ENCODE measurements at regions not wholly inside any gene's neighbourhood (a gene's known extent, or its start where the extent isn't known, plus 50 kb on each side); places are given as distances from the start of the nearest gene placed in this dataset.
A peak's percentile ranks its signal among the peaks of the same experiment; 100 is the strongest.

DNA sequence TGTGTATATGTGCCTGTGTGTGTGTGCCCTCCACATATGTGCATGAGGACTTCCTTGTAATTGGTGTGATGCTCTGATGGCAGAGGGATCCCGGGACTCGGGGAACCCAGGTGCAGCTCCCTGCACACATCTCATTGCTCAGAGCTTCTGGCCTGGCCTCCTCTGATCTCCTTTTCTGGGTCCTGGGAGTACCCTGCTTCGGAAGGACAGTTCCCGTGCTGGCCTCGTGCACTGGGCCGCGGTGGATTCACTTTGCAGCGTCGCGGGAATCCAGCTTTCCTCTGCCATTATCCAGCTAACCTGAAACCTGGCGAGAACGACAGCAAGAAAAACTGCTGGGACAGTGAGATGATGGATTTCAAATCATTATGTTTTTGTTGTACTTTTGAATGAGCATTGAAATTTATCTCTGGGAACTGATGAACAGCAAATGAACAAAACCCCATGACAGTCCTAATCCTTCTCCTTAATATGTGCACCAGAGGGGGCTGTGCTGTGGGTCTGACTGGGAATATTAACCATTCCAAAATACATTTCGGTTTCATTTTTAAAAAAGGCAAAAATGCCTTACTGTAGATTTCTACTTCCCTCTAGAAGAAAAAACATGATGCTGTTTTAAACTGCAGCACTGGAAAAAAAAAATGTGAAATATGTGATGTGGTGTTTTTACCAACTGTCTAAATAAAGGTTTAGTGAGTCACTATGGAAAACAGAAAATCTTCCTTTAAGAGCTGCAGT lies 78.2 kb downstream of the PTGR3 start:
- peak; percentile 41 for DNase-seq (ENCODE audit: low spot score)

DNA sequence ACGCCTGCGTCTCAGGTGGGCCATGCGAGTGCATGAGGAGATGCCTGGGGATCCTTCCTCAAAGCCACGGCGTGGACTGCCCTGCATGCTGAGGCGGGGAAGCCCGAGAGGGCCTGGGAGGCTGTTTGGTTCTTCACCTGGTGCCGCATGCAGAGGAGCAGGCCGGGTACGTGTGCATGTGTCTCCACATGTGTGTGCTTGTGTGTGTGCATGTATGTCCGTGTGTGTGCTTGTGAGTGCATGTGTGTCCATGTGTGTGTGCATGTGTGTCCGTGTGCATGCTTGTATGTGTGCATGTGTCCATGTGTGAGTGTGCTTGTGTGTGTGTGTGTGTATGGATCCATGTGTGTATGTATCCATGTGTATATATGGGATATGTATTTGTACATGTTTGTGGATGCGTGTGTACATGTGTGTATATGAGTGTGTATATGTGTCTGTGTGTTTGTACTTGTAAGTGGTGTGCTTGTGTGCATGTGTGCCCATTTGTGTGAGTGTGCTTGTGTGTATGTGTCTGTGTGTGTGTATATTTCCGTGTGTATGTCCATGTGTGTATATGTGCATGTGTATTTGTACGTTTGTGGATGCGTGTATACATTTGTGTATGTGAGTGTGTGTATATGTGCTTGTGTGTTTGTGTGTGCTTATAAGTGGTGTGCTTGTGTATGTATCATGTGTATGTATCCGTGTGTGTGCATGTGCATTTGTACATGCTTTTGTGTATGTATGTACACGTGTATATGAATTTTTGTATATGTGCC lies 79.0 kb downstream of the PTGR3 start:
- peak; percentile 38 for DNase-seq (ENCODE audit: low spot score)

DNA sequence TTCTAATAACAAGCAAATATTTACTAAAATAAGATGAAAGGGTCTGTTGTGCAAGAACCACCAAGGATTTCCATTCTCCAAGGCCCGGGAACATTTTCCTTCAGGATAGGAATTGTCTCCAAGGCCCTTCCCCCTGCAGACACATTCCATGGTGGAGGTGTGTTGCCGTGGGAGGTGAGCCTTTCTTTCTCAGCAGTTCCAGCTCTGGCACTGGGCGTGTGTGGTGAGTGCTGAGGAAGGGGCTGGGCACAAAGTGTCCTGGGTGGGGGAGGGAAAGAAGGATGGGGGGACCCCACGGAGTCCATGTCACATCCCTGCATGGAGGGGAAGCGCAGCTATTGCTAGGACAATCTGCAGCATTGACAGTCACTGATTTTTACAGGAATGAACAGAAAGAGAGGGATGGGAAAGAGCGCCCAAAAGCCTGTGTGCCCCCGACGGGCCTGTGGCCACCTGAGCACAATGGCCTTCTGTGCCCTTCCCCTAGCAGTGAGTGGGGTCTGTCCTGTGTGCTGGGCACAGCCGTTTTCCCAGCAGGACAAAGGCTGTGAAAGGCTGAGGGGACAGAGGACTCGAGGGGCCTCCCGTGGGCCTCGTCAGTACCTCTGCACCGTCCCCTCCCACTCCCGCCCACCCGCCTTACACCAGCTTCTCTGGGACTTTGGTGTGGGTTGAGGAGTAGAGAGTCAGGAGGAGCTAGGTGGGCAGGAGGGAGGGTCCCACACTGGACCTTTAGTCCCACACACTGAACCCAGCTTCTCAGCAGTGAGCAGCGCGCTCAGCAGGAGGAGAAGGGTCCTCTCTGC lies 79.8 kb downstream of the PTGR3 start:
- peak; percentile 40 for DNase-seq (ENCODE audit: low spot score)

DNA sequence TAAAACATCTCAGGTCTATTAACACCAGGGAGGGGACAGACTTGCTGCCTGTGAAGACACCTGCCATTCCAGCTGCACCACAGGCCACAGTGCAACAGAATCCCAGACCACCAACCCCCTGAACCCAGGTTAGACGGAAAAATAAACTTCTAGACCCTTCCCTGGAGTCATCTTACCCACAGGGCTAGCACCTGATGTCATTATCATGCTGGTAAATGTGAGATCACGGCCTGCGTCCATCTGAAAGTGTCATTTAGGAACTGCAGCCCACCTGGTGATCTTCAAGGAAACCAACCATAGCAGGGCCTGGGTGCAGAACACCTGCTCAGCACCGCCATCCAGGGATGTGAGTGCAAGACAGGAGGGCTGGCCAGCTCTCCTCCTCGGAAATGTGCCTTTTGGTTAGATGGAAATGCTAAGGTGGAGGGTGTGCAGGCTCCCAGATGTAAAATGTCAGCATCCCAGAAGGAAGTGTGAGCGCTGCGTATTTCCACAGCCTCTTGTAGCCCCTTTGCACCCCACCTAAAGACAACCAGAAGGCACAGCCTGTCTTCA lies 80.8 kb downstream of the PTGR3 start:
- no peak for DNase-seq (ENCODE audit: low spot score)

DNA sequence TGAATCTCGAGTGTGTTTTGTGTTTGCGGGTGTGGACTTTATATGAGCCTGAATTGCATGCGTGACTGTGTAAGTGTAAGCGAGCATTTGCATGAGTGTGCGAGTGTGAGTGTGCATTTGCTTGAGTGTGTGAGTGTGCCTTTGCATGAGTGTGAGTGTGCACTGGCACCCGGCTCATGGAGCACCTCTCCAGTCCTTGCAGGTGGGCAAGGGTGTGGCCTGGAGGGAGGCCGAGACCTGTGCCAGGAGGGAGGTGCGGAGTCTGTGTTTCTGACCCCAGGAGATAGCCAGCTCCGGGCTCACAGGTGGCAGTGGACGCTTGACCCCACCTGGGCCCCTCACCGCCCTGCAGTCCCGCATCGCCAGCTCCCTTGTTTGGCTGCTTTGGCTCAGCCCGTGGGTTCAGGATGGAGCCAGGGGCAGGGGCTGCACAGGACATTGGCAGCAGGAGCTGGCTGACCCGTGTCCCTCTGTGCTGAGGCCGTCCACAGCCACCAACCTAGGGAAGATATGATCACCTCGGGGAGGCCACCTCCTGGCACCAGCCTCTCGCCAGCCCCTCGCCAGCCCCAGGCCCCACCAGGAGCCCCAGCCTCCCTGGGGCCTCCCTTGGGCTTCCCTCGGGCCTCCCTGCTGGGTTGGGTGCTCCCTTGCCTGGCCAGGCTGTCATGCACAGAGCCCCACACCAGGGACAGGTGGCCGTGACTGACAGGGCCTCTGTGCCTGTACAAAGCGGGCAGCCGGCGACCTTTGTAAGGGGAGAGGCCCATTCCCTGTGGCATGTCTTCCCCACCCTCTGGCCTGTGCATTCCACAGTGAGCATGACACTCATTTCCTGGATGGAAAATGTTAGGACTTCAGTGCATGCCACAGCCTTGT lies 81.6 kb downstream of the PTGR3 start:
- no peak for DNase-seq (ENCODE audit: low spot score)

DNA sequence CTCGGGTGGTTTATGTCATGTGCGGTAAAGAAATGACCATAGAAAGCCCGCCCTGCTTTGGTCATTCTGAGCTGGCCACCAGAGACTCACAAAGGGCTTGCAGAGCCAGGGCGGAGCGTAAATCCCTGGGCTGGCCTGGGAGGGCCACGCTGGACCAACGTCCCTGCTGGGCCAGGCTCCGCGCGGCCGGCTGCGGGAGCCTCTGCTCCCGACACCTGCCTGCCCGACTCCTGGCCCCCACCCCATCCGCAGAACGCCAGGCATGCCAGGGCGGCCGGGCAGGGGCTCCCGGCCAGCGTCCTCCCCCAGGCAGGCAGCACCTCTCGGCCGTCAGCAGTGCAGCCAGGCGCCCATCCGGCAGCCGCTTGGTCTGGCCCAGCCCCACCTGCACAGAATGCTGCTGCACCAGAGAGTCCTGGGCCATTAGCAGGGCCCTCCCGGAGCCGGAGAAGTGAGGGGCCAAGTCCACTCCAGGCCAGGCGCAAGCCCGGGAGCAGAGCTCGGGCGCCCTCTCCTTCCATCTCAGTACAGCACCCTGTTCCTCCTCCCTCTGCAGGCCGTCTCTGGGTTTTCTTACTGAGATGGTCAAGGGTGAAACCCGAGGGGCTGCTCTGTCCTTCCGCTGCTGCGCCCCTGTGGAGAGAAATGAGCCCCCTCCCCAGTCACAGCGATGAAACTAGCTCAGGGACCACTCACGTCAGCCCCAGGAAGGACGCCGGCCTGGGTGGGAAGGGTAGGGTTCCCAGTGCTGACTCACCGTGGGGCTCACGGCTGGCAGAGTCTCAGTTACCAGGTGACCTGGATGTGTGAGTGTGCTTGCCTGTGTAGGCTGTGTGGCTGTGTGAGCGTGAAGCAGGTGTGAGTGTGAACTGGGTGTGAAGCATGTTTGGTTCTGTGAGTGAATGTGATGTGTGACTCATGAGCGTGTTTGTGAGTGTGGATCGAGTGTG lies 83.3 kb downstream of the PTGR3 start:
- DNase-seq (ENCODE audit: low spot score): no peak

DNA sequence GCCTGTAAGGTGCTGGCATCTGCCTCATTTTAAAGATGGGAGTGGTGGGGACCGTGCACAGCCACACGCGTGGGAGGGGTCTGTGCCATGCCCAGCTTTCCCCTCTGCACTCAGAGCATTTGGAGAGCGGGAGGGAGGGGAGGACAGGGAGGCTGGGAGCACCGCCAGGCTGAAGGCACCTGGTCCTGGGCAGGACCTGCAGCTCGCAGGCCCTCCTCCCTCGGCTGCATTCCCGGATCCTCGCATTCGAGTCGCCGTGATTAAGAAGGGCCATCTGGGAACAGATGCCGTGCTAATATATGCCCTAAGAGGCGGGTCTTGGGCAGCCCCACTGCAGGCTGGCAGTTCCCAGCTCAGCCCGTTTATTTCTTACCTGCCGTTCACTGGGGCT lies 84.0 kb downstream of the PTGR3 start:
- DNase-seq (ENCODE audit: low spot score): no peak

DNA sequence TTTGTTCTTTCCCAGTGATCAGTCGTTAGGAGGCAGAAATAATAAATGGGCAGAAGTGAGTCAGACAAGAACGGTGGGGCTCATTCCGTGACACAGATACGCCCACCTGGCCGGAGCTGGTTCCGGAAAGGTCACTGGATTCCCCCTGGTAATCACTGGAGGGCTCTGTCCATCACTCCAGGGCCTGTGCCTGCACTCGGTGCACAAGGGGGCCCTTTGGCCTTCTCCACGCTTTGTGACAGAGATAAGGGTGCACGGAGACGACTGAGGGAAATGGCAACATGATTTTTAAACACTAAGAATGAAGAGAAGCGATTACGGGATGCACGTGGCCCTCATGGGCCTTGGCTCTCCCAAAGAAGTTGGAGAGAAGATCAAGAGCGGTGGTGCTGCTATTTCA lies 84.4 kb downstream of the PTGR3 start:
- DNase-seq (ENCODE audit: low spot score): no peak

DNA sequence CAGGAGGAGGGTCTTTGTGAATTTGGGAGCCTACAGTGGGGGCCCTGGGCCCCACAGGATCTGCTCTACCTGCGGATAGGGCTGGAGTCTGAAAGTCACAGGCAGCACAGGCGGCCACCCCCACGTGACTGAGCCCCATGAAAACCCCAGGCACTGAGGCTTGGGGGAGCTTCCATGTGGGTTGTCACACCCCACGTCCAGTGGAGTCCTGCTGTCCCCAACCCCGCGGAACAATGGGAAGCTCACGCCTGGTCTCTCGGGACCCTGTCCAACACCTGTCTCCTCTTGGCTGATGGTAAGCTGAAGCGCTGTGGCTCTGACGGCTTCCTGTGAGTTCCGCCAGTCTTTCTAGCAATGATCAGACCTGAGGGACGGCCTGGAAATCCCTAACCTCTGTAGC lies 85.8 kb downstream of the PTGR3 start:
- DNase-seq (ENCODE audit: low spot score): no peak

DNA sequence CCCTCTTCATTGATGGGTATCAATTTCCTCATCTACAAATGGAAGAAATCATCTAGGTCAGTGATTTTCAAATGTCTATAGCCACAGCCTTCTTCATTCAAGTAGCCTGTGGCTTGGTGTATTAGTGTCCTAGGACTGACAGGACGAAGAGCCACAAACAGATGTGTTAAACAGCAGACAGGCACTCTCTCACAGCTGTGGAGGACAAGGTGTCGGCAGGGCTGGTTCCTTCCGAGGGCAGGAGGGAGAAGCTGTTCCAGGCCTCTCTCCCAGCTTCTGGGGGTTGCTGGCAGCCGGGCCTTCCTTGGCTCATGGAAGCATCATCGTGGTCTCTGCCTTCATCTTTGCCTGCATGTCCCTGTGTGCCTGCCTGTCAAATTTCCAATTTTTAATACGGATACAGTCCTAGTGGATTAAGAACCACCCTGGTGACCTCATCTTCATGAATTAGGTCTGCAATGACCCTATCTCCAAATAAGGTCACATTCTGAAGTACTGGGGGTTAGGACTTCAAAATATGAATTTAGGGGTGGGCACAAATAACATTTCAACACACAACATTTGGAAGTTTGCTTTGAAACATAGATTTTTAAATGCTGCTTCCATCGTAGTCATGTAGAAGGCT lies 86.5 kb downstream of the PTGR3 start:
- no peak for DNase-seq (ENCODE audit: low spot score)

DNA sequence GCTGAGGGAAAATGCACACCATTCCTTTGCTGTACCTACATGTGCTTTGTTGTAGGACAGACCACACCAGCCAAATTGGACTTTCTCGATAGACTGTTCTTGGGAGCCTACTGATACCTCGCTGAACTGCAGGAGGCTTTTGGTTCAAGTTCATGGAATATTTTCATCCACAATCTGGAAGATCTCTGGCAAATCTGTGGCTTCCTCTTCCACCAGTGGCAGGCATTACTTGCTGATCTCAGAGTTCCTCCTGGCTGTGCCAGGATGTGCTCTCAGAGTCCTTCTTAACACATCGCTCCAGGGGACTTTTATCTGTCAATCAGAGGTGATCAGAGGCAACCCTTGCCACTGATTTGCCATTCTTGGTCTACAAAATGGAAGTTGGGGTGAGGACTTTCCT lies 87.7 kb downstream of the PTGR3 start:
- DNase-seq (ENCODE audit: low spot score): no peak

DNA sequence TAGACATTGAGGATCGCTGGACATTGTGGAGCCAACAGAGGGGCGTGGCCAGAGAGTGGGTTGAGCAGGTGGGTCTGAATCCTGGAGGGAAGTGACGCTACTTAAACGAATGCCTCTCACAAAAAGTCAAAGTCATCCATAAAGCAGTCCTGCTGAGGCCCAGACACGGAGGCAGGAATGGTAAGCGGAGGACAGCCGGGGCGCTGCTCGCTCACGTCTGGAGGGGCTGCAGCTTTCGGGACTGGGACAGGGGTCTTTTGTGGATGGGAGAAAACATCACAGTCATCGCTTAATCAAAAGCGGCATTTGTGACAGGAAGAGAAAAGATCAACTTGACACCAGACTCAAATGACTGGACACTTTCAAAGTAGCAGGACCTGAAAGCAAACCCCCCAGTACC lies 88.4 kb downstream of the PTGR3 start:
- no peak for DNase-seq (ENCODE audit: low spot score)

DNA sequence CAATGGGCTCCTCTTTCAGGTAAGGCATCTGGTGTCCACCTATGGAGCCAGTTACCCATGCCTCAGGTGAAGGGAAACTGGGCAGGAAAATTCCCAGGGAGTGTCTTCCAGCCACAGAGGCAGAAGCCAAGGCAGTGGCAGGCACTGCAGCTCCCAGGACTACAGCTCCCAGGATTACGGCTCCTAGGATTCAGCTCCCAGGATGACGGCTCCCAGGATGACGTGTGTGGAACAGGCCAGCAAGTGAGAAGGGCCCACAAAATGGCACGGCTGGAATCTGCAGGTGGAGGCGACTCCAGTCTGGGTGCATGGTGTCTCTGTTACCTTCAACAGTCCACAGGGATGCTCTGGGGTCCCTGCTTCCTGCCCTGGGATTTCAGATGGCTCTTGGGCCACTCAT lies 92.1 kb downstream of the PTGR3 start:
- DNase-seq (ENCODE audit: low spot score): peak; percentile 9

DNA sequence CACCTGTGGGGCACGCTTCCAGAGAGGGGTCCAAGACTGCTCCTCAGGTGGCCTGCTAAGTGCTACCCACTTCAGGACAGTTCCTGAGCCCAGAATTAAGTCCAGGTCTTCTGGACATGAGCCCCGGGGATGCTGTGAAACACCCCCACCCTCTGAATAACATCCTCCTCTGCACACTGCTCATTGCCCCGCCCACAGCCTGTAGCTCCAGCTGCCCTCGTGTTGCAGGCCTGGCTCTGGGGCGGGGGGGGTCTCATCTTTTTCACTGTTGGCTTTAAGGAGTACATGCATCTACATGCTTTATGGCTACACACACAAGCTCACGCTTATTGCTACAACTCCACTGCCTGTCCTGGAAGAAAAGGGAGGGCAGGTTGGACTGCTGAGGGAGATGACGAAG lies 92.8 kb downstream of the PTGR3 start:
- DNase-seq (ENCODE audit: low spot score): no peak

DNA sequence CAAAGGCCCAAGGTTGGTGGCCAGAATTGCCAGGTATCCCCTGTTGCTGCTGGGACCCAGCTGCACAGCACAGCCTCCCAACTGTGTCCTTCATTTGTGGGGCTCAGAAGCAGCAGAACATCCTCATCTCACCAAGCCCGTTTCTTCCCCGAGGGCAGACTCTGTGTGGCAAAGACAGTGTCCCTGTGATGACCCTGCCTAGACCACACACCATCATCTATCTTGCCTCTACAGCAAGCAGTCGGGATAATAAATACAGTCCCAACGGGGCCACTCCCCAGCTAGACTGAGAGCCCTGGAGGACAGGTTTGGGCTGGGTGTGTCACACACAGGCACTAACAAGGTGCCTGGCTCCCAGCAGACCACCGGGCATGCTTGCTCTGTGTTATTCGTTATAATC lies 93.4 kb downstream of the PTGR3 start:
- no peak for DNase-seq (ENCODE audit: low spot score)

Measured in left forelimb (tissue), 1 donor.